ENCODE measurements at regions not wholly inside any gene's neighbourhood (a gene's known extent, or its start where the extent isn't known, plus 50 kb on each side); places are given as distances from the start of the nearest gene placed in this dataset.

DNA sequence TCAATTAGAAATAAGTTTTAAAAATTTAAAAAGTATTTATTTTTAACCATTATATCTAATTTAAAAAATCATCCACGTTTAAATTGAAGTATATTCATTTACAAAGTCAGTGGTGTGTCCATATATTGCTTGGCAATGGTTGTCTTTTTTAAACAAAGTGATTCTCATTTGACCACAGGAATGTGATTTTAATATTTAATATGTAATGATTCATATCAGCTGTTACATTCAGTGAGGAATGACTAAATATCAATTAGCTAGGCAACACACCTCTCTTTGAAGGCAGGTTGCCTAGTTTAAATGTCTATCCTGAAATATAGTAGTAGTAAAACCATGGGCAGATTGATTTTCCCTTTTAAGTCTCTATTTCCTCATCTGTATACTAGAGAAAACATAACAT is 392.2 kb upstream of the CCDC179 start:
- no peaks in the 10 kb centered on the region for H3K27me3 ChIP-seq
- TF ChIP-seq, protein P1, sequence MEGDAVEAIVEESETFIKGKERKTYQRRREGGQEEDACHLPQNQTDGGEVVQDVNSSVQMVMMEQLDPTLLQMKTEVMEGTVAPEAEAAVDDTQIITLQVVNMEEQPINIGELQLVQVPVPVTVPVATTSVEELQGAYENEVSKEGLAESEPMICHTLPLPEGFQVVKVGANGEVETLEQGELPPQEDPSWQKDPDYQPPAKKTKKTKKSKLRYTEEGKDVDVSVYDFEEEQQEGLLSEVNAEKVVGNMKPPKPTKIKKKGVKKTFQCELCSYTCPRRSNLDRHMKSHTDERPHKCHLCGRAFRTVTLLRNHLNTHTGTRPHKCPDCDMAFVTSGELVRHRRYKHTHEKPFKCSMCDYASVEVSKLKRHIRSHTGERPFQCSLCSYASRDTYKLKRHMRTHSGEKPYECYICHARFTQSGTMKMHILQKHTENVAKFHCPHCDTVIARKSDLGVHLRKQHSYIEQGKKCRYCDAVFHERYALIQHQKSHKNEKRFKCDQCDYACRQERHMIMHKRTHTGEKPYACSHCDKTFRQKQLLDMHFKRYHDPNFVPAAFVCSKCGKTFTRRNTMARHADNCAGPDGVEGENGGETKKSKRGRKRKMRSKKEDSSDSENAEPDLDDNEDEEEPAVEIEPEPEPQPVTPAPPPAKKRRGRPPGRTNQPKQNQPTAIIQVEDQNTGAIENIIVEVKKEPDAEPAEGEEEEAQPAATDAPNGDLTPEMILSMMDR (IDR thresholded peaks at IDR 0.05; ENCODE audit: low read depth, low read length) = no peak
- H3K4me3 ChIP-seq (ENCODE audit: low read depth, low read length) = no peak overlapping the region
- H3K36me3 ChIP-seq = no peaks in the 10 kb centered on the region
- H3K4me1 ChIP-seq = no peaks in the 10 kb centered on the region
- no peak for DNase-seq
- no peaks in the 10 kb centered on the region for H3K9me3 ChIP-seq

DNA sequence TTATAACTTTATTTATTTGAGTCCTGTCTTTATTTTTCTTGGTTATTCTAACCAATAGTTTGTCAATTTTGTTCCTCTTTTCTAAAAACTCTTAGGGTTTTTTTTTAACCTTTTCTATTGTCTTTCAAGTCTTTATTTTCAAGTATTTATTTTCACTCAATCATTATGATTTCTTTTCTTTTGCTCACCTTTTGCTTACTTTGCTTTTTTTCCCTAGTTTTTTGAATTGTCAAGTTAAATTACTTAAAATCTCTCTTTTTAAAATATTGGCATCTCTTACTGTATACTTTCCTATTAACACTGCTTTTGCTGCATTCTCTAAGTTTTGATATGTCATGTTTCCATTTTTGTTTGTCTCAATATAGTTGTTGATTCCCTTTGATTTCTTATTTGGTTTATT is 396.8 kb upstream of the CCDC179 start:
- no peaks in the 10 kb centered on the region for H3K9me3 ChIP-seq
- no peaks in the 10 kb centered on the region for H3K27me3 ChIP-seq
- H3K4me1 ChIP-seq = no peaks in the 10 kb centered on the region
- H3K4me3 ChIP-seq (ENCODE audit: low read depth, low read length) = no peak overlapping the region
- no peak for DNase-seq
- TF ChIP-seq, protein P1 (IDR thresholded peaks at IDR 0.05; ENCODE audit: low read depth, low read length) = no peak
- no peaks in the 10 kb centered on the region for H3K36me3 ChIP-seq

DNA sequence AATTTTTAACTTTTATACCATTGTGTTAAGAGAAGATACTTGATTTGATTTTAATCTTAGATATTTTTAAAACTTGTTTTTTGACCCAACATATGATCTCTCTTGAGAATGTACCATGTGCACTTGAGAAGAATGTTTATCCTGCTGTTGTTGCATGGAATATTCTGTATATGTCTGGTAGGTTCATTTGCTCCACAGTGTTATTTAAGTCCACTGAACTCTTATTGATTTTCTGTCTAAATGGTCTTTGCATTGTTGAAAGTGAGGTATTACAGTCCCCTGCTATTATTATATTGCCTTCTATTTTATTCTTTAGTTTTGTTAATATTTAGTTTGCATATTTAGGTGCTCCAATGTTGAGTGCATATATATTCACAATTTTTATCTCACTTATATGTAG is 397.3 kb upstream of the CCDC179 start:
- Histone ChIP-seq H3K27me3 (no peaks in the 10 kb centered on the region), H3K36me3 (no peaks in the 10 kb centered on the region), H3K9me3 (no peaks in the 10 kb centered on the region), H3K4me1 (no peaks in the 10 kb centered on the region), H3K4me3 (ENCODE audit: low read depth, low read length) (no peak overlapping the region)
- TF ChIP-seq, protein P1 (IDR thresholded peaks at IDR 0.05; ENCODE audit: low read depth, low read length) = no peak
- DNase-seq = no peak

DNA sequence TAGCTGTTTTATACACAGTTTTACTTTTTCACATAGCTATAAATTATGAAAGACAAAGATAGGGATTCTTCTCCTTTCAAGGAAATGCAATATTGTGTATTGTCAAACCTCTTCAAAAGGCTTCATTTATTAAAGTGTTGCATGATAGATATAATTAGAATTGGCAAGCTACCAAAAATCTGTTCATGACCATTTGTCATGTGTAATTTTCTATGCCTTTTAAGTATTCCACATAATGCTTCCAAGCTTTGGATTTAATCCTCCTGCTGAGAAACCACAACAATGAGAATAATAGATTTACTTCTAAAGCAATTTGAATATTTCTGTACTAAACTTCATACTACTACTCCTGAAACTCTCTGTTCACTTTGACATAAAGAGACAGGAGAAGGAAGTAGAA is 403.2 kb upstream of the CCDC179 start:
- no peaks in the 10 kb centered on the region for H3K9me3 ChIP-seq
- TF ChIP-seq, protein P1 (IDR thresholded peaks at IDR 0.05; ENCODE audit: low read depth, low read length) = no peak

DNA sequence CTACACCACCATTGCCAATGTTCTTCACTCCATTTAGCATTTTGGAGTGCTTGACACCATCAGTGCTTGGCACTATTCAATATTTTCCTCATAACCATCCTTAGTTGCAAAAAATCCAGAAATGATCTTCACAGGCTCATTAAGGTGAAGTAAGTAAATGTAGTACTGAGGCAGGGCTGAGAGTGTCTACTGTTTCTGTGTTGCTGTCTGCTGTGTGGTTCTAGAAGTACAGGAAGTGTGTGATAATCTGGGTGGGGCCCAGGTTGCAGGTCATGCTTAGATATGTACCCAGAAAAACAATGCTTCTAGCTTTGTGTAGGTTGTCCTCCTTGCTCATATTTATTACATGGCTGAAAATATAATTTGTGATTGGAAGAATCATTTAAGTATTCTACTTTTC is 411.8 kb upstream of the CCDC179 start:
- no peaks in the 10 kb centered on the region for H3K4me1 ChIP-seq
- H3K36me3 ChIP-seq = no peaks in the 10 kb centered on the region
- no peaks in the 10 kb centered on the region for H3K27me3 ChIP-seq
- H3K9me3 ChIP-seq = no peaks in the 10 kb centered on the region
- TF ChIP-seq, protein P1 (IDR thresholded peaks at IDR 0.05; ENCODE audit: low read depth, low read length) = no peak
- DNase-seq = no peak
- H3K4me3 ChIP-seq (ENCODE audit: low read depth, low read length) = no peak overlapping the region

More for the DNA sequence above, 403.2 kb upstream of the CCDC179 start:
- H3K36me3 ChIP-seq = no peaks in the 10 kb centered on the region
- no peak for DNase-seq
- no peaks in the 10 kb centered on the region for H3K27me3 ChIP-seq
- no peaks in the 10 kb centered on the region for H3K4me1 ChIP-seq
- H3K4me3 ChIP-seq (ENCODE audit: low read depth, low read length) = no peak overlapping the region

DNA sequence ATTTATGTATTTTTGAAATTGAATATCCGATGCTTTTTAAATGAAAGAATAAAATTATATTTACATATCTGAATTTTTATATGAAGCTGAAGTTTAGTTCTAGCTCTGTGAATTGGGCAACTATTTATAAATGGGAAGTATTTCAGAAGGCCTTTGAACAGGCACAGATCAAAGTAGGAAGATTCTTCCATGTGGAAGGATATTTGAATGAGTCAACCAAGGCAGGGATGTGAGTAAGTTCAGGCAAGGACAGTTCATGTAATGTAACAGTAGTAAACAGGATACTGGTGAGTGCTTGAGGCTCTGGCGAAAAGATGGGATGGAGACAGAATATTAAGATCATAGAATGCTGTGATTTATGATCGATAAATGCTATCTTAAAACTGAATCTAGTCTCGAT is 417.8 kb upstream of the CCDC179 start:
- TF ChIP-seq, protein P1 (IDR thresholded peaks at IDR 0.05; ENCODE audit: low read depth, low read length) = no peak
- DNase-seq = no peak
- H3K4me1 ChIP-seq = no peaks in the 10 kb centered on the region

More for the DNA sequence above, 417.8 kb upstream of the CCDC179 start:
- H3K27me3 ChIP-seq = no peaks in the 10 kb centered on the region
- no peaks in the 10 kb centered on the region for H3K9me3 ChIP-seq
- H3K4me3 ChIP-seq (ENCODE audit: low read depth, low read length) = no peak overlapping the region
- H3K36me3 ChIP-seq = no peaks in the 10 kb centered on the region
